ENCODE measurements at regions not wholly inside any gene's neighbourhood (a gene's known extent, or its start where the extent isn't known, plus 50 kb on each side); places are given as distances from the start of the nearest gene placed in this dataset.
"Not testable (repeated sequence)": the region's sequence is repeated elsewhere in the genome, so short reads cannot be mapped to it uniquely, and the experiment has no call there.

DNA sequence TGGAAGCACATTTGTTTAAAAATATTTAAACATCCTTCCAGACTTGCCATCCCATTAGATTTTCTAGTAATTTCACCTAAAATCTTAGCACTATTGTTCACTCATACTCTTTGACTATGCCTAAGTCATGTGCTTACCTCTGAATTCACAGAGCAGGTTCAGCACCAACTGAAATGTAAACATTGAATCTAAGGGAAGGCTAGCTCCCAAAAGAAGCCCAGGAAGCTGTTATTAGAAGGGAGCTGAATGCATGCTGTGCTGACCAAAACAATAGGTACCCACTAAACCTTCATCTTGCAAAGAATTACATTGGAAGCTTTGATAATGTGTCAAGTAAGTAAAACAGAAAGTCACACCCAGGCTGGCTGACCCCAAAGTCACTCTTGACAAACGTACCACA, 571.3 kb downstream of the GABRG2 start:
- no peak for DNase-seq

DNA sequence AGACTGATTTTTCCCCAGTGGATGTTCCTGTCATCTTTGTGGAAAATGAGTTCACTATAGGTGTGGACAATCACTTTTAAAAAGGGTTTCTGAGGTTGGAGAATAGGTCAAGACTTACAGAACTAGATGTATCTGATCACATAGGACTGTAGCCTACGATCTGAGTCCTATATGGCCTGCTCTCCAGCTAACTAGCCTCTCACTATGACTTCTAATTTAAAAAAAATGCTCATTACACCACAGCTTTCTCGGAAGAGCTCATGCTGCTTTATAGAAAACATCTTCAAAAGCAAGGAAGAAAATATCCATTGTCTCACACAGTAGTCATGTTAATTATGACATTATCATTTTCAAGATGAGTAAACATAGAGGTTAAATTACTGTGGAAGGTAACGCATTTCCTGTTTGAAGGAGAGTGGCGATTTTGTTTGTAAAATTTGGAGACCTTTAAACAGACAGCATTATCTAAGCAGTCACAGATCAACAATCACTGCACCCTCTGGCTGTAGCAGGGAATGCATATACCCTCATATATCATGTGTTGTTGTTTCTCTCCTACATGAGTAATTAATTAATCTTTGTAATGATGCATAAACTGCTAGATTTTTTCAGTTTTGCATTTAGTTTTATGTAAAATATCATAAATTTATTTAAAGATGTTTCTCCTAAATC, 573.7 kb downstream of the GABRG2 start:
- DNase-seq = no peak

DNA sequence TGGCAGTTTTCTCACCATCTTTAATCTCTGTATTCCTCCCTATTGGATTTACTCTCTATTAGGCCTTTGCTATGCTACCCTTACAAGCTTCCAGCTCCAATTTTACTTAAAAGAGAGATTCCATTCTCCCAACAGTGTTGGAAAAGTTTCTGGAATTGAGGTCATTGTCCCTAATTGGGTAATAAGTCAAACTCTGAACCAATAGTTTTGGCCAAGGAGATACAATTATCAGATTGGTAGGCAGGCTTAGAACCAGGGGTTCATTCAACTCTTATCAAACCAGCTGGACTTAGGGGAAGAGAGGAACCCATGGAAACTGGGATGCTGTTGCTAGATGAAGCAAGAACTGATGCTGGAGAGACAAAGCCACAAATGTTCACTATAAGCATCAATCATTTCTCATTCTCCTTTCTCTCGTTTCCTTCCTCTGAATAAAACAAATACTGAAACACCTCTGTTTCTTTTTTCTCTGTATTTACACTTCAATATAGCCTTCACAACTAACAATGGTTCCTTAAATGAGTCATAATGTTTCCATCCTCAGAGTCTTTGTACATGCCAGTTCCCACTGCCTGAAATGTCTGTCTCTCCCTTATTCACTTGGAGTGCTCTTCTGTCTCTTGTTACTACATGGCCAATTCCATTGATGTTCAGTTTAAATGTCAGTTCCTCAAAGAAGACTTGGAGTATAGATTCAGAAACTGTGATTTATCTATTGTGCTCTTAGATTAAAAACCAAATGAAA, 587.3 kb downstream of the GABRG2 start:
- DNase-seq = no peak

DNA sequence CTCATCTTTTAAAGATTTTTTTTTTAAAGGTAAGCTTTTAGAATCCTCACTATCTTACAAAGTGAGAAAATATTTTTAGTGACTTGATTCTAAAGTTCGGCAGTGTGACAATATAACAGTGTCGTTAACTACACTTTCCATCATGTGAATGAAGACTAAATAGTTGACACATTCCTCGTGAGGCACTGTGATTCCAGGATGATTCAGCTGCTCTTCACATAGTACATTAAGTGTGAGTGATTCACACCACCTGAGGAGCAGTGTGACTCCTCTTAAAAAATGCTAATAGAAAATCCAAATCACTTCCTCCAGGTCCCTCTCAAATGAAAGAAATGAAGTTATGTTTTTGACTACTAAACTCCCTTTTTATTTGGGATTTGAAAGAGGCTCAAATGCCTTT, 589.5 kb downstream of the GABRG2 start:
- DNase-seq = no peak

DNA sequence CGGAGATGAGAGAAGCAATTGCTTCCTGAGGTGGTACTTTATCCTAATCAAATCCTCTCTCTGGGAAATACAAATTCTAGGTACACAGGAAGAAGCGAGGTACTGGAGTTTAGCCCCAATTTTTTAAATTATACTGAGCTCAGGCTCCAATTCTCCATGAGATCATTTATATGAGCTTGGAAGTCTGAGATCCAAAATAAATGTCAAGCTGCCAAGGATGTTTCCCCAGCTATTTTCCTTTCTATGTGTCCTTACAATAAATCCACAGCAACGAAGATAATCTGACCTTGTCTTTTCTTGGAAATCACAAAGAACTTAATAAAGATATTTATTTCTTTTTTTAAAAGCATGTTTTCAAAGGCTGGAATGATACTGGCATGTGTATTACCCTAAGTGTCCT, 597.3 kb downstream of the GABRG2 start:
- no peak for DNase-seq

DNA sequence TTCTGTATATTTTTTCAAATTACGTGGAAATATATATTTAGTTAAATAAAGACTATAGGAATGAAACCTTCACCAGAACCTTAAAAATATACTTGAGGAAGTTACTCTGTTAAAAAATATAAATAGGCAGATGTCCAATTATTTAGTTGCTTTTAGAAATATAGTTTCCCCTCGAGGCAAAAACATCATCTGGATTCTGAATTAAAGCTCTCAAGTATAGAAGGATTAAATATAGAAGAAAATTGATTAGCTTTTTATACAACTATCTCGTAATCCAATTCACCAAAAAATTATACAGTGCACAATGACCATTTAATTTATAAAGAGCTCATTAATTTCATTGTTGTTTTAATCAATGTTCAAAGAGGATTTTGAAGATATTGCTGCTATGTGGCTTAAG, 601.4 kb downstream of the GABRG2 start:
- DNase-seq = no peak

DNA sequence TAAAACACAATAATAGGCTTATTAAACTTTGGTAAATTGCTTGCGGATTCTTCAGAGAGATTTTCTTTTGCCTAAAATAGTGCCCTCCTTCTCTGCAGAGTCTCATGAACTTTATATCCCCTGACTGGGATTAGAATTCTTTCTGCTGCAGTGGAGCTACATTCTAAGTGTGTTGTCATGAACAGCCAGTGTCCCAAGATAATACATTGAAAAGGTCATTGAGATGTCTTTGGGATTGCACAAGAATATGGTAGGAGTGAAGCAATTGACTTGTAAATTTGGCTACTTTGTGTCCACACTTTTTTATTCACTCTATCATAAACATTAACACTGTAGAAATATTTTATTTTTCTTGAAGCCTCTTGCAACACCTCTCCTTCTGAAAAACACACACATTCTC, 604.5 kb downstream of the GABRG2 start:
- no peak for DNase-seq

DNA sequence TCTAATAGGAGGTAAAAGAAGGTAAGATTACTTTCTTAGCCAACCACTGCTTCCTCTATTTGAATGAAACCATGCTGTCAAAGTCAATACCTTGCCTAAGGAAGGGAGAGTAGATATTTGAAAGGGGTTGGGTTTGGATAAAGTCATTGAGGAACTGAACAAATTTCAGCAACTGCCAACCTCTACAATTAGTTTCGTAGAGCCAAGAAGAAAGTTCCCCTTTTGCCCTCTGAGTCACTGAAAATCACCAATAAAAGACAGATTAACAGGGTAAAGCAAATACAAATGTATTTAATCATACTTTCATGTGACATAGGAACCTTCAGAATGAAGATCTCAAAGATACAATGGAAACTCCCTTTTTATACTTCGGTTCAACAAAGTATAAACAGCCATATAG, 615.7 kb downstream of the GABRG2 start:
- no peak for DNase-seq

DNA sequence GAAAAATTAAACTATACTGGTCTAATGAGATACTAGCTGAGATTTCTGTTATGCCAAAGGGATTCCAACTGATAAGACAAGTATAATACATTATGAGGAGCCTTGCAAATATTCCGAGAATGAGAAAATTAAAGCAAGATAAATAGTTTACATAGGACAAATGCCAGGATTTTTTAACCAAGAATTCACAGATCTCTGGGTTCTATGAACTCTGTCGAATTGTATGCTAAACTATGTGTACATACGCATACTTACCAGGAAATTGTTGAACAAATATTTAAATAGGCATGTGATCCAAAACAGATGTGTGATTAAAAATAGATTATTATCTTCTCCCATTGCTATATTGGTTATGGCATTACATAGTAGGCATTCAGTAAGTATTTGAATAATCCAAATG, 616.6 kb downstream of the GABRG2 start:
- DNase-seq = no peak

DNA sequence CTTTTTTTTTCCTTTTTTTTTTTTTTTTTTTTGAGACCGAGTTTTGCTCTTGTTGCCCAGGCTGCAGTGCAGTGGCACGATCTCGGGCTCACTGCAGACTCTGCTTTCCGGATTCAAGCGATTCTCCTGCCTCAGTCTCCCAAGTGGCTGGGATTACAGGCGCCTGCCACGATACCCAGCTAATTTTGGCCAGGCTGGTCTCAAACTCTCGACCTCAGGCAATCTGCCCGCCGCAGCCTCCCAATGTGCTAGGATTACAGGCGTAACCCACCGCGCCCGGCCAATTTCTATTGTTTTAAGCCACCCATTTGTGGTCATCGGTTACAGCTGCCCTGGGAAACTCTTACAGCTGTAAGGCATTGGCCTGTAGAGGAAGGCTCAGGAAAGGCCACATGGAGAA, 617.7 kb downstream of the GABRG2 start:
- DNase-seq = no peak

DNA sequence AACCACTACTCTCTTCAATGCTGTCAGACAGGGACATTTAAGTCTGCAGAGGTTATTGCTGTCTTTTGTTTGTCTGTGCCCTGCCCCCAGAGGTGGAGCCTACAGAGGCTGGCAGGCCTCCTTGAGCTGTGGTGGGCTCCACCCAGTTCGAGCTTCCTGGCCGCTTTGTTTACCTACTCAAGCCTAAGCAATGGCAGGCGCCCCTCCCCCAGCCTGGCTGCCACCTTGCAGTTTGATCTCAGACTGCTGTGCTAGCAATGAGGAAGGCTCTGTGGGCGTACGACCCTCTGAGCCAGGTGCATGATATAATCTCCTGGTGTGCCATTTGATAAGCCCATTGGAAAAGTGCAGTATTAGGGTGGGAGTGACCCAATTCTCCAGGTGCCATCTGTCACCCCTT, 628.7 kb downstream of the GABRG2 start:
- DNase-seq = not testable (repeated sequence)

DNA sequence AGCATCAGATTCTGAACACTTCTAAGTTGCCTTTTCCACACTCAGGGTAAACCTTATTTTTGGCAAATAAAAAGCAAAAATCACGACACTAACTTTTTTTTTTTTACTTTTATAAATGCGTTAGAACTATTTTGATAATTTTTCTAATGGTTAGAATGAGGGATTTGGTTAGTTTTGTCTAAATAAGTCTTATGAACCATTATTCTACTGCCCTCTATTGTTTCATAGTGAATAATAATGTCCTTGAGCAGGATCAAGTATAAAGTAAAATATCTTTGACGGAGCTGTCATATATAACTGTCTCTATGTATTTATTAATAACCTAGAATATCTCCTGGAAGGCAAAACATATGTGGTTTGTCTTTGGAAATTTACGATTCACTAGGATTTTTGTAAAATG, 631.8 kb downstream of the GABRG2 start:
- DNase-seq = no peak

DNA sequence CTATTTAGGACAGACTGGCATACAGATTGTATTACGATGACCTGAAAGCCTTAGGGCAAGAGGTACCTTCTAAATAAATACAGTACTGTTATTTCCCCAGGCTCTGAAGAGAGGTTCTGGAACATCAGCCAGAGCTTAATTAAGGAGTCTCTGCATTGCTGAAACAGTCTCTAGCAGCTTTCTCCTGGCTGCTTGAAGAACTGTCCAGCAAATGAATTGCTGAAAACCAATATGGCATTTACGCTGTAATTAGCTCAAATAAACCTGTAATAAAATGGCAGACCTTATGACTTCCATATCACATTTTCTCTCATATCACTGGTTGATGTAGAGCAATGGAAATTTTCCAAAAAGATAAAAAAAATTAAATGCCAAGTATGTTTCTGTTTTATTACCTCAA, 636.3 kb downstream of the GABRG2 start:
- DNase-seq = no peak

DNA sequence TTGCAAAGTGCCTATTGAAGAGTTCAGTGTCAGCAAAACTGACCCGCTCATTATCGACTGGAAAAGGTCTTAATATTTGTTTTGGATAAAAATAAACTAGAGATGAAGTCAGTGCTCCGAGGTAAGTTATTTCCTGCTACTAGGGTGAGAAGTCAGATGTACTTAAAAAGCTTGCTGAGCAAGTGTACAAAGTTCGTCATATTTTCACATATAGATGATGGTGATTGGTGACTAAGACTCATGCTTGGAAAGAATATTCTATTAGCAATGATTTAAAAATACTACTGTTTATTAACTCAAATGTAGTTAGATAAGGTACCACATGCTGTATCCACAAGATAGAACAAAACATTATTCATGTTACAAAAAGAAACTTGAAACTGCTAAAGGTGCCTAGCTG, 643.7 kb downstream of the GABRG2 start:
- no peak for DNase-seq

DNA sequence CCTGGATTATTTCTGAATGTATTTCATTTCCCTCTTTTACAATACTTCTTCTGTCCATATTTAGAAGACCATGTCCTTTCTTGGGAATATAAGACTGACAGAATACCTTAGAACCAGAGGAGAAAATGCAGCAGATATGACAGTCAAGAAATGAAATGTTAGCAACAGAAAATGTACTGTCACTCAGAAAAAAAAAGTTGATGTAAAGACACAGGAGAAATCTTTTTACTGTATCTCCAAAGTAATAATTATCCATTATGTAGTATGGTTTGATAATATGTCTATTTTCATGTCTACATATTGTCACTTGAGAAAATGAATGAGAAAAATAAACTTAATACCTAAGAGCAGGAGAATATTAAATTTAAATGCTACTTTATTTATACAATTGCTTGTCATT, 652.1 kb downstream of the GABRG2 start:
- no peak for DNase-seq

DNA sequence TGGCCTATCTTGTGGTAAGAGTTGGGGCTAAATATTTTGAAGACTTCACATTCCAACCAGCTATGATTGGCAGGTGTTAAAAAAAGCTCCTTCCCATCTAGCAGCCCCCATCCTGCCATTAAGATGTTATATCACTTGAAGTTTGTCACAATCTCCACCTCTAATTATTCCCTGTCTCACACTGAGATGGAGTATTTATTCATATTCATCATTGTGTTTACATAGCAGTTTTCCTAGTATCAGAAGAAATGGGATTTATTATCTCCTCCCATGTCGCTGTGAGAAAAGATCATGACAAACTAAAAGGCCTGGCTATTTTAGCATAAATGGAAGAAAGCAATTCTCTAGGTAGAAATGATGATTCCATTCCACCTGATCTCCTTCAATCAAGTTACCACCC, 653.6 kb downstream of the GABRG2 start:
- DNase-seq = no peak

DNA sequence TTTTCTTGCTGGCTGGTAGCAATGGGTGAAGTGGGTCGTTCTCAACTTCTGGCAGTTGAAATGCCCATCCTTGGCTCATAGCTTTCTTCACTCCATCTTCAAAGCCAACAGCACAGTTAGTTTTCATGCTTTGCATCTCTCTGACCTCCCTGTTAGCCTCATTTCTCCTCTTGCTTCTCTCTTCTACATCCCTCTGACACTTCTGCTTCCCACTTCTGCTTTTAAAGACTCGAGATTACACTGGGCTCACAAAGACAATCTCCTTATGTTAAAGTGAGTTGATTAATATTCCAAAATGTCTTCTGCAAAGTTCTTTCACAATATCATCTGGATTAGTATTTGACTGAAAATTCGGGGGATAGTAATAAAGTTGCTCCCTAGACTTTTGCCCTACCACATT, 684.8 kb upstream of the CCNG1 start:
- no peak for DNase-seq

DNA sequence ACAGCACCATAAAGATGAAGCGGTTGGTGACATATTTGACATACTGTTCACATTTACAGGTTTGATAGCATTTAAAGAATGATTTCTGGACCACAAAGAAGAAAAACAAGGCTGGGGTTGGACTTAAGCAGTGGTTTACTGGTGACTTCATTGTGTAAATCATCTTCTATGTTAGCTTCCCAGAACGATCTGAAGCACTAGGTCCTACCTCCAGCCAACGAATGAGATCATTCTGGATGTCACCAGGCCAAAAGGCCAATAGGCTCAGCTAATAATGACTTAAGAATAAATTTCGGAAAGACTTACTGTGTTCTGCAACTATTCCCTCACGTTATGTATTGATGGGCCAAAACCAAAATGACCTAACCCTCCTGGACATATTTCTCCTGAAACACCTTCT, 675.3 kb upstream of the CCNG1 start:
- DNase-seq = no peak

DNA sequence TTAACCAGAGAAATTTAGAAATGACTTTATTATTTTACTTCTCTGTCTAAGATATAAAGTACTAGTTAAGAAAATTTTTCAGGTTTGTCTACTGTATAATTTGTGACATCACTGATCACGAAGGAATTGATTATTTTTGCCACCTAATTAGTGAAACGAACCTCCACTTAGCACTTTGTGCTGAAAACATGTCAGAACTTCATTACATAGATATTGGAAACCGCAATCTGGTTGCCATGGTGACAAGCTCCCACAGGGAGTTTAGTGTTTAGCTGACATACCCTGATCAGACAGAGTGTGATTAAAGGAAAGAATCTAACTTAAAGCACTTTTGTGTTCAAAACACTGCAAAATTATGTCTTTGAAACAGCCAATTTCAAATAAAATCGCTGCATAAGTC, 668.4 kb upstream of the CCNG1 start:
- DNase-seq = no peak

DNA sequence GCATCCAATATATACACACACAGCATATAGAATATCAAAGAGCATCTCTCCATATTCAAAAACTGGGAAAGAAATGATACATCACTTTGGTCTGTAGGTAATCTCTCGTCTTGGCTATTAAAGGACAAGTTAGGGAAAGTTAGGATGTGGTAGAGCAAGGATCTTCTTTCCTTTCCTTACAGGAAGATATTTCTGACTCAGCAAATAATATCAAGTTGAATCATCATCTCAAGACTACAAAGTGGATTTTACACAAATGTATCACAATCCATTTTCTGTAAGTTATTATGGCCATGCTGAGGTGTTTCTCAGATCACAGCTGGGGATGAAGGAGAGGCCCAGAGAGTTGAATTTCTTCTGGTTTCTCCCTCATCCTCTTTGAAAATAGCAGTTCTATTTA, 651.7 kb upstream of the CCNG1 start:
- no peak for DNase-seq

DNA sequence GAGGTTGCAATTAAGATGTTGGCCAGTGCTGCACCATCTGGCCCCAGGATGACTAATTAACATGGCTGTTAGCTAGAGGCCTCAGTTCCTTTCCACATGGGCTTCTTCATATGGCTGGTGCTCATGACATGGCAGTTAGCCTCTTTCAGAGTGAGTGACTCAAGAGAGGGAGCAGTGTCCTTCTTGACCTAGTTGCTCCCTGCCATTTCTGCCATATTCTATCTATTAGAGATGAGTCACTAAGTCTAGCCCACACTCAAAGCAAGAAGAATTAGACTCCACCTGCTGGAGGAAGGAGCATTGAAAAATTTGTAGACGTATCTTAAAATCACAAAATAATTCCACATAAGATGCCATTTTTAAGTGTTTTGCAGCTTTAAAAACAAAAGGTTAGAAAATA, 651.2 kb upstream of the CCNG1 start:
- DNase-seq = no peak

DNA sequence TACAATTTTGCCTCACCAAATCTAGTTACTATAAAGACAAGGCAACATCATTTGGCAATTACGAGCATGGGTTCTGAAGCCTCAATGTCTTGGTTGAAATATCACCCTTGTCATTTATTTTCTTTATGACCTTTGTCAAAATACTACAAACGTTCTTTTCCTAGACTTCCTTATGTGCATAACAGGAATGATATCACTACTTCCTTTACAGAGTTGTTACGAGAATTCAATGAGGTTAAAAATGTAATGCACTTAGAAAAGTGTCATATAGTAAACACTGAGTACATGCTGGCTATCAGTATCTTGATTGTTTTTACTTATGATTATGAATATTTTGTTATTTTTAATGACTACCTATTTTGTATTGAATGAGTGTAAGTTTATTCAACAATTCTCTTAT, 640.9 kb upstream of the CCNG1 start:
- no peak for DNase-seq

DNA sequence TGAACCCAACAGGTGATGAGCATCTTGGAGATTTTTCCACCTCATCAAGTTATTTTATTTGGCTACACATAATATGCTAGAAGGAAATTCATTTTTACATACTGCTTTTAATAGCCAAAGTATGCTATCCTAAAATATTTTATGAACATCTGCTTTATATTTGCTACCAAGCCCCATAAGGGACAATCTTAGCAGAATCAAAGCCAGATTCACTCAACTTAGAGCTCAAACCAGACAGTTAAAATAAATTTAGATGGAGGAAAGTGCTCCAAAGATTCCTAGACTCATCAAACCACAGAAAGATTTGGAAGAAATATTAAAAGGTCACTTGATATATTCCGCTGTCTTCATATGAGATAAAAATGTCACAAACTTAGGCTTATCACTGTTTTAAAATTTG, 637.1 kb upstream of the CCNG1 start:
- DNase-seq = no peak

DNA sequence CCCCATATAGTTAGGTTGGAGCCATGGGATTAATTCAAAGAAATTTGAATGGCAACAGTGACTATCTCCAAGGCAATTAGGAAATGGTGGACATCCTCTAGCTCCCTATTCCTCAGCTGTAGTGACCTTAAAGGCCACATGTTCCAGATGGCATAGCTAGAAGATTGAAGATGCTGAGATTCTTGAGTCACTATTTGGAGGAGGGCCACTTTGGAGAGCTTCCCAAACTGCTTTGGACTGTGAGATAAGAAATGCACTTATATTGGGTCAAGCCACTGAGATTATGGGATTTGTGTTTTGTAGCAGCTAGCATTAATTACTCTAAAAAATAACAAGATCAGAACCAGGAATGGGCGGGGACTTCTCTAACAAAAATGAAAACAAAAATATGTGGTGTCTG, 636.2 kb upstream of the CCNG1 start:
- DNase-seq = no peak

DNA sequence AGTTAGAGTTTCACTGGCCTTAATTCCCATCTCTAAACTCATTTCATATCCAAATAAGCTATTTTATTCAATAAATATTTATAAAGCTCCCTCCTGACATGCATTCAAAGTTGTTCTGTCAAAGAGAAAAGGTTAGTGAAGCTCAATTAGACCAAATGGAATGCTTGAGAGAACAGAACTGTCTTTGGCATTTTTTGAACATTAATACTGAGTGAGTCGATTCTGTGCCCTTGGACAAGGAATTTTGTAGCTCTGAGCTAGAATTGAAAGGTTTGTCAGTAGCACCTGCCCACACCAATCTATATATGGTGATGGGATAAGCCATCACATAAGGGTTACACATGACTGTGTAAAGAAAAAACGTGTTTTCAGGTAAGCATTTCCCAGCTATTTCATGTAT, 631.2 kb upstream of the CCNG1 start:
- DNase-seq = no peak

Data from CD4-positive, alpha-beta T cell treated with Interleukin-12 subunit alpha and Interleukin-12 subunit beta, for 1 hour (primary cell).